ENCODE measurements at regions not wholly inside any gene's neighbourhood (a gene's known extent, or its start where the extent isn't known, plus 50 kb on each side); places are given as distances from the start of the nearest gene placed in this dataset.

DNA sequence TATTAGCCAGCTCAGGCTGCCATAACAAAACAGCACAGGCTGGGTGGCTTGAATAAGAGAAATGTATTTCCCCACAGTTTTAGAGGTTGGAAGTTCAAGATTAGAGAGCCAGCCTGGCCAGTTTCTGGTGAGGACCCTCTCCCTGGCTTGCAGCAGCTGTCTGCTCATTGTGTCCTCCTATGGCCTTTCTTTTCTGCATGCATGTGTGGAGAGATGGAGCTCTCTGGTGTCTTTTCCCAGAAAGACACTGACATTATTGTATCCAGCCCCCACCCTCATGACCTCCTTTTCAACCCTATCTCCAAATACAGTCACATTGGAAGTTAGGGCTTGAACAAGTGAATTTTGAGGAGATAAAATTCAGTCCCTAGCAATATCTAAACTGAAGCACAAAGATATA, 263.8 kb upstream of the PABPC4L start:
- H3K4me3 ChIP-seq (ENCODE audit: low read depth, low read length): no peak overlapping the region
- no peak for DNase-seq (ENCODE audit: low read depth)
- TF ChIP-seq, protein P1, sequence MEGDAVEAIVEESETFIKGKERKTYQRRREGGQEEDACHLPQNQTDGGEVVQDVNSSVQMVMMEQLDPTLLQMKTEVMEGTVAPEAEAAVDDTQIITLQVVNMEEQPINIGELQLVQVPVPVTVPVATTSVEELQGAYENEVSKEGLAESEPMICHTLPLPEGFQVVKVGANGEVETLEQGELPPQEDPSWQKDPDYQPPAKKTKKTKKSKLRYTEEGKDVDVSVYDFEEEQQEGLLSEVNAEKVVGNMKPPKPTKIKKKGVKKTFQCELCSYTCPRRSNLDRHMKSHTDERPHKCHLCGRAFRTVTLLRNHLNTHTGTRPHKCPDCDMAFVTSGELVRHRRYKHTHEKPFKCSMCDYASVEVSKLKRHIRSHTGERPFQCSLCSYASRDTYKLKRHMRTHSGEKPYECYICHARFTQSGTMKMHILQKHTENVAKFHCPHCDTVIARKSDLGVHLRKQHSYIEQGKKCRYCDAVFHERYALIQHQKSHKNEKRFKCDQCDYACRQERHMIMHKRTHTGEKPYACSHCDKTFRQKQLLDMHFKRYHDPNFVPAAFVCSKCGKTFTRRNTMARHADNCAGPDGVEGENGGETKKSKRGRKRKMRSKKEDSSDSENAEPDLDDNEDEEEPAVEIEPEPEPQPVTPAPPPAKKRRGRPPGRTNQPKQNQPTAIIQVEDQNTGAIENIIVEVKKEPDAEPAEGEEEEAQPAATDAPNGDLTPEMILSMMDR (conservative IDR thresholded peaks at IDR 0.05; ENCODE audit: low read depth, low read length): no peak

DNA sequence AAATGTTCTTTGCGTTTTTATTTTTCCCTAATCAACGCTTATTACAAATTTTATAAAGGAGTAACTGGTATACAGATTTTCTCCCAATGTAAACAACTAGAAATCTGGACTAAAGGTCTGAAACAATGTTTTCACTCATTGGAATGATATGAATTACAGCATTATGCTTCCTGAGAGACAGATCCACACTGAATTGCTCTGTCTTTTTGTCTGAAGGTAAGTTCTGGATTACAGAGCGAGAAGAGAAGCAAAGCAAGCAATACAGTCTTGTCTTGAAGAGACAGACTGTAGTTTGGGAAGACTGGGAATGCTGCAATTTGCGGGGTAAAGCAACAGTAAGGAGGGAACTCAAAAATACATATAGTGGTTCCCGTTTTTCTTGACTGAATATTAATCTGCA, 262.2 kb upstream of the PABPC4L start:
- TF ChIP-seq, protein P1 (conservative IDR thresholded peaks at IDR 0.05; ENCODE audit: low read depth, low read length): no peak
- no peak for DNase-seq (ENCODE audit: low read depth)
- H3K4me3 ChIP-seq (ENCODE audit: low read depth, low read length): no peak overlapping the region

DNA sequence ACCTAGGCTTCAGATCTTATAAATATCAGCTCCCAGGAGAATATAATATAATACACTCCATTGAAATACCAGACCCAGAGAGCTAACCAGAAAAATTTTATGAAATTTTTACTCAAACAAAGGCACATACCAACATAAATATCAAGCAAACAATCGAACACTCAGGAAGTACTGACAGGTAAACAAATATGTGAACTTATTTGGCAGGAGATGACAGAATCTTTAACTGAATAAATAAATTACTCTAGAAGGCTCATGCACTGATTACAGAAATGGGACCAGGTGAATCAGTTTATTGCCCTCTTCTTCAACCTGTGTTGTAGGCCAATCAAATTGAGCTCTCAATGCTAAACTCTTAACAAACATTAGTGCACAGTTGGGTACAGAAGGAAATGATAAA, 225.2 kb upstream of the PABPC4L start:
- TF ChIP-seq, protein P1 (conservative IDR thresholded peaks at IDR 0.05; ENCODE audit: low read depth, low read length): no peak
- no peak for DNase-seq (ENCODE audit: low read depth)

DNA sequence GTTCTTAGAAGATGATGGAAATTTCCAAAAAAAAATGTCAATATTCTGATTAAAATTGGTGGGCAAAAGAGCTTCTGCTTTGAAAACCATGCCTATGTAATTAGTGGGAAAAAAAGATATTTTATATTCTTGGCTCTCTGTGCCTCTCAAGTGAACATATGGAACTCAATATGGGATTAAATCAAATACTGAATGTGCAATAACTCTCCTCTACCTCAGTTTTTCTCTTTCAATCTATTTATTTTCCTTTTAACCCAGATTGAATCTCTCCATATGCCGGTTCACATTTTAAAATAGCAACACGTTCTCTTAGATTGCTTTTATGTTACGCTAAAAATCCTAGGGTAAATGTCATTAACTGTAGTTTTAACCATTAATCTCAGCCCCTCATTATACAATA, 224.2 kb upstream of the PABPC4L start:
- no peak overlapping the region for H3K4me3 ChIP-seq (ENCODE audit: low read depth, low read length)
- DNase-seq (ENCODE audit: low read depth): no peak
- TF ChIP-seq, protein P1 (conservative IDR thresholded peaks at IDR 0.05; ENCODE audit: low read depth, low read length): no peak

More for the DNA sequence above, 225.2 kb upstream of the PABPC4L start:
- H3K4me3 ChIP-seq (ENCODE audit: low read depth, low read length): no peak overlapping the region

DNA sequence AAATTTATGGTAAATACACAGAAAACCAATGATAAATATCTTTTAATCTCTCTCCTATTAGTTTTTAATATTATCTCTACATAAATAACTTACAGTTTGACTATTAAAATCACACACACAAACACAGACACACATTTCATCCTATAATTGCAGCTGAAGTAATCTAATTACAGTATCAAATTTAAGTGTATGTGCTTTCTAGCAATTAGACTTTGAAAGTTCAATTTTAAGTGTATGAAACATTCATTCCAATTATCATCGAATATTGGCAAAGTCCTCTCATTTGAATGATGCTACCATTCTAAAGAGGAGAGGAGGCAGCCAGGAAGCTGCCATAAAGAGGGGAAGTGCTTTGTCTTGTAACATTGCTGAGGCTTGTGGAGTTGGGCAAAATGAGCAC, 221.2 kb upstream of the PABPC4L start:
- TF ChIP-seq, protein P1 (conservative IDR thresholded peaks at IDR 0.05; ENCODE audit: low read depth, low read length): no peak
- H3K4me3 ChIP-seq (ENCODE audit: low read depth, low read length): no peak overlapping the region
- DNase-seq (ENCODE audit: low read depth): no peak

DNA sequence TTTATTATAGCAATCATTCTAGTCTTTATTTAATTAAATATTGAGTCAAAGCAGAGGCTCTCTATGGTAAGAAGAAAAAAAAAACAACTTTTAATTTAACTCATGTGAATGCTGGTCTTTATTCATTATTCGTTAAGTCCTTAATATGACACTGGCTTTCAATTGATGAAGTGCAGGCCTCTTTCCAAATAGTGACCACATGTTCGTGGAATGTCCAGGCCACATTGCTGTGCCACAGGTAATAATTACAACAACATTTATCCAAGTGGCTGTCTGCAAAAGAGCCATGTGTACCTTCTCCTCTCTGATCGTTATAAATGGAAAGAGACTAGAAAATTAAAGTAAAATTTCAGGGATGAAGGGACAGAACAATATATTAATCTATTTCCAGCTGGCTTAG, 220.1 kb upstream of the PABPC4L start:
- TF ChIP-seq, protein P1 (conservative IDR thresholded peaks at IDR 0.05; ENCODE audit: low read depth, low read length): no peak
- no peak for DNase-seq (ENCODE audit: low read depth)
- H3K4me3 ChIP-seq (ENCODE audit: low read depth, low read length): no peak overlapping the region

DNA sequence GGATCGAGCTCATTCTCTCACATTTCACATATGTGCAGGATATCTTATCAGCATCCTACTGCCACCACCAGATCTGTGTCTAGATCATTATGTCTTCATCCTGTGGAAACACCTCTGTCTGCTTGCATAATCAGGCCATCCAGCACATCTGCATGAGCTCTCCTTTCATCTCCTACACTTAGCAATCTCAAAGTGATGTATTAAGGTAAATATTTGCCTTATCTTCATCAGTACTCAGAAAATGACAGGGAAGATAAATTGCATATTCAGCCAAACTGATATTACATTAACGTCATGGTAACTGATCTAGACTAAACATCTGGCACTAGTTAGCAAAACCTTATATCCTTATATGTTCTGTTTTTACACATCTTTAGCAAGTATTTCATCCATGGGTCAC, 207.3 kb upstream of the PABPC4L start:
- TF ChIP-seq, protein P1 (conservative IDR thresholded peaks at IDR 0.05; ENCODE audit: low read depth, low read length): no peak
- no peak for DNase-seq (ENCODE audit: low read depth)
- H3K4me3 ChIP-seq (ENCODE audit: low read depth, low read length): no peak overlapping the region

All from choroid plexus epithelial cell (primary cell).